GM19463 (cell line): ENCODE measurements at regions not wholly inside any gene's neighbourhood (a gene's known extent, or its start where the extent isn't known, plus 50 kb on each side); places are given as distances from the start of the nearest gene placed in this dataset.

Experiments used
- ATAC-seq: cut with Tn5 transposase; IDR thresholded peaks from one replicate; pipeline ENCODE4 v1.9.1; 2021; ENCODE audit warnings: mild to moderate bottlenecking, moderate library complexity; ENCODE audit not compliant: unreplicated experiment

GRCh38 chr11:80066291-80066690 lies 625.5 kb upstream of the TENM4 start:
- no peak for ATAC-seq

GRCh38 chr11:80065086-80065485 lies 624.3 kb upstream of the TENM4 start:
- no peak for ATAC-seq

DNA sequence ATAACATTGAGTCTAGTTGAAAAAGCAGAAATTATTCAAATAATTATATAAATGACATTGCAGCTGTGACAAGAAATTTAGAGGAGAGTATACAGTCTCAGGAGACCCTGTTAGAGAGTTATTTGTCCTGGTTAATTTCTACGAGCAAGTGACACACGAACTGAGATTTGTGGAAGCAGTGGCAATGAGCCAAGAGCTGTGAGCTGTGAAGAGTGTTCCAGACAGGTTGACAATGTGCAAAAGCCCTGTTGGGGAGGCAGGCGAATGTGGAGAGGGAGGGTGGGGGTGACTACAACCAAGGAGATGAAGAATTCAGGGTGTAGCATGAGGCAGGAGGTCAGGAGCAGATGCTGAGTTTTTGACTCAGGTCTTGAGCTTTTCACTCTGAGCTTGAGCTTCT lies 620.2 kb upstream of the TENM4 start:
- no peak for ATAC-seq

DNA sequence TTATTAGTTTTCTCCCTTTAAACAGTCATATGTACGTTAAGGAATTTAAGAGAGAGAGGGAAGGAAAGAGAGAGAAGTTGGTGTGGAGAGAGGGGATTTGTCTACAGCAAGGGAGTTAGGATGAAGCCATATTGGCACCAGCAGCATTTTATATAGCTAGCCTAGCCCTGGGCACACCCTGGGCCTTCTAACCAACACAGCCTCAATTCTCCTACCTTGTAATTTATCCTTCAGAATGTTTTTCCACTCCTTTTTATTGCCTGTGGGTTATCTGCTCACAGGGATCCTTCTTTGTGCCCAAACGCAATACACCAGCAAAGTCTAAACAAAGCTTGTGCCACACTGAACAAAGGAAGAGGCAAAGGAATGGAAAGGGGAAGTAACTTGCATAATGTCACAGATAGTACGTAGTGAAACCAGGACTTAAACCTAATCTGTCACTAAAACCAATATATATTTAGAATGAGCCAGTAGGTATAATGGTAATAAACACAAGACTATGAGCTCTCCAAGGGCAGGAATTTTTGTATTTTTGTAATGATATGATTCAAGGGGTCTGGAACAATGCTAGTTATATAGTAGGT lies 613.8 kb upstream of the TENM4 start:
- no peak for ATAC-seq

GRCh38 chr11:80048513-80048912 lies 607.7 kb upstream of the TENM4 start:
- ATAC-seq = no peak

DNA sequence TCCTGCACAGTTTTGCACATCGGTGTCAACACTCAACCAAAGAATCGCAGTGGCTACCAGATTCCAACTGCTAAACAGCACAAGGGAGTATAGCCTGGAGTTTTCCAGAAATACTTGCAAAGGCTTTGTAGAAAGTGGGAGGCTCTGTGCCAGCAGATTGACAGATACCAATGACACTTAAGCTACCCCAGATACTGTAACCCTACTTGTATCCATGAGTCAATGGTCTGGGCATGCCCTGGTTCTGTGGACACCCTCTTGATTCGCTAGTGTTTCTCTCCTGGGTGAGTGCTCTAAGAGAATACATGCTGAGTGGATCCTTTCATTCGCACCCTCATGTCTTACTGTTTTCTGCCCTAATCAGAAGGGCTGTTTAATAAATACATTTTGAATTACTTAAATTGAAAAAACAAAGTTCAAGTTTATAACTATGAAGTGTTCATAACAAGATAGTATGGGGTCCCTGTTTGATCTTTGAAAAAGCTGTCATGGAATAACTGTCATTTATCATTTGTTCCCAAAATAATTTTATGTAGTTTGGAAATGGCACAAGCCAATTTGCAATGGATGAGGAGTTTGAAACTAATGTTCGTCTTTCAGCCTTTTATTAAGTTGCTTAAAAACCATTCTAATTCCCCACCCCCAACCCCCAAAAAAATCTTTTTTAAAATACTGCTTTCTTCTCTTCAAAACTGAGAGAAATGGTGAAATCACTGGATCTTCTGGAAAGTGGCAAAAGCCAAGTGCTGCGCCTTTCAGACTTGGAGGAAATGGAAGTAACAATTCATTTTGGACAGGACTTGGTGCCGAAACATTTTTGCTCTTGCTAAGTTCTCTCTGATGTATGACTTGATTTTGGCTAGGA lies 600.5 kb upstream of the TENM4 start:
- ATAC-seq = no peak

DNA sequence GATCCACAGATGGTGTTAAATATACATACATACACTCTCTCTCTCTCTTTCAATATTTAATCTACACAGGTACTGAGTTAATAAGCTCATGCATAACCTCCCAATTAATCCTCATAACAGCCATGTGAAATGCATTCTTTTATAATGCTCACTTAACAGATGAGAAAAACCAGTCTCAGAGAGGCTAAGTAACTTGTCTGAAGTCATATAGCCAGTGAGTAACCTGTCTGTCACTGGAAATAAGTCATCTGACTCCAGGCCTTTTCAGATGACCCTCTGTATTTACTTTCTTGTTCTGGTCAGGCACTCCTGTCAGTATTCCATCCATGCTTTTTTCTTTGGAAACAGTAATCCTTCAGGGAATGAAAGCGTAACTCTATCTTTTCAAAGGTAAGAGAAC lies 594.0 kb upstream of the TENM4 start:
- no peak for ATAC-seq

DNA sequence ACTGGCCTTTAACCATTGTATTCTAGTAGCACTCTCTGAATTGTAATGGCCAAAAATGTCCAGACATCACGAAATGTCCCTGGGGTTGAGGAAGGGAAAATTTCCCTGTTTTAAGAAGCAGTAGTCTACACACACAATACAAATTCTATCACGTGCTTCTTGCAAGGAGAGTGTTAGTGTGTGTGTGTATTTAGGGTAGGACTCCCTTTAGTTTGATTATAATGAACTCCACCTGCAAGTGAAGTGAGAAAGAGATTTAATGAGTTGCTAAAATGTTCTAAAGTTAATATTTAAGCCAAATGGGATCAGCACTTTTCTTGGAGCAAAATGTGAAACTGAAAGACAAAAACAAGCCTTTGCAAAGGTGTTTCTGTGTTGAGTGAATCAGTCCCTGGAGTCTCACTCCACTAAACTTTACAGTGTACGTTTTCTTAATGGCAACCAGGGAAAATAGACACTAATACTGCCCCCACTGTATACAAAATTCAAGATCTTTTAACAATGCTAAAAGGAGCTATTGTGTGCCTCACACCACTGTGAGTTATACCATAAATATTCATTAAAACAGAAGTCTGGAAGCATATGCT lies 590.3 kb upstream of the TENM4 start:
- ATAC-seq = peak; percentile 40

- no peak for ATAC-seq
Observed at GRCh38 chr11:80028998-80029397, 588.2 kb upstream of the TENM4 start.

- peak; percentile 67 for ATAC-seq
Observed at GRCh38 chr11:80024119-80024518, 583.3 kb upstream of the TENM4 start.

DNA sequence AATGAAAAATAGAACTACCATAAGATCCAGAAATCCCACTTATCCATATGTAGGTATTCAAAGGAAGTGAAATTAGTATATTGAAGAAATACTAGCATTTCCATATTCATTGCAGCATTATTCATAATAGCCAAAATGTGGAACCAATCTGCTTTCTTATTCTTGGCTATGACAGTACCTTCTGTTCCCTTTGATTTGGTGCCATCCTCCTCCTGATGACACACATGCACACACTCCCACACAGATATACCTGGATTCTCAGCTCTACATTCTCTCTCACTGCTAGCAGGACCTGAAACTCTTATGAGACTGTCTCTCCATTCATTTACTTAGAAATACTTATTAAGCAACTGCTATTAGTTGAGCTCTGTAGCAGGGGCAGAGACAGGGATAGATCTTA lies 582.6 kb upstream of the TENM4 start:
- ATAC-seq = no peak

DNA sequence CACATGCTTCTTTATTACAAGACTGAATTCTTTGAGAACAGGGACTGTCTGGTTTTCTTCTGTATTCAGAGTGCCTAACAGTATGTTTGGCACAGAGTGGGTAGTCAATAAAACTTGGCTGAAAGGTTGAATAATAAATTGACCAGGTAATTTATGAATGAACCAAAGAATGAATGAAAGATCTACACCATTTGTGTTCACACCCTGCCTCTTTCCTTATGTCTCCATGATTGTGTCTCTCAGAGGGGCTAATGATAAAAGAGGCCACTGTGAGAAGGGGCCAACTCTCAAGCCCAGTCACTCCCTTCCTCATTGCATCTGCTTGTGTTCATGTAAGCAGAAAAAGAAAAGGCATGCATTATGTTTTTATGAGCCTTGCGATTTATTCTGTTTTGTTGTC lies 569.7 kb upstream of the TENM4 start:
- ATAC-seq = no peak

GRCh38 chr11:80009081-80009480 lies 568.3 kb upstream of the TENM4 start:
- ATAC-seq = no peak

DNA sequence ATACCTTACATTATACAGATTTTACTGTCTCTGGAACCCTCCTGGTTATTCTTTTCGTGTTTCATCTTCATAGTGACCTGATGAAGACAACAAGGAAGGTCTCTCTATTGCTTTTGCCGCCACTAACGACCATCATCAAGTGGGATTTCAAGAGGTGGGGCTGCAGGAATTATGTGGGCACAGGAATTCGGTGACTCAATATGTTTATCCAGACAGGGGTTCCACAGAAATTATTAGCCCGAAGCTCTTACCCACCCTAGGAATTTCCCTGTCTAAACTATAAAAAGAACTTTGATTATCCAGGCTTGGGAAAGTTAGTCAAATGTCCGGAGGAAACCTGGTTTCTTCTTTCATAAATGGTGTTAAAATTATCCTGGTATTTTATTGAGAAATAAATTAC lies 566.8 kb upstream of the TENM4 start:
- no peak for ATAC-seq

GRCh38 chr11:79990141-79990540 lies 549.3 kb upstream of the TENM4 start:
- ATAC-seq = no peak

GRCh38 chr11:79982185-79982584 lies 541.4 kb upstream of the TENM4 start:
- ATAC-seq = no peak

GRCh38 chr11:79980916-79981315 lies 540.1 kb upstream of the TENM4 start:
- no peak for ATAC-seq

- ATAC-seq = no peak
Observed at GRCh38 chr11:79973721-79974617, 533.1 kb upstream of the TENM4 start.

GRCh38 chr11:79971255-79971654 lies 530.4 kb upstream of the TENM4 start:
- ATAC-seq = no peak

DNA sequence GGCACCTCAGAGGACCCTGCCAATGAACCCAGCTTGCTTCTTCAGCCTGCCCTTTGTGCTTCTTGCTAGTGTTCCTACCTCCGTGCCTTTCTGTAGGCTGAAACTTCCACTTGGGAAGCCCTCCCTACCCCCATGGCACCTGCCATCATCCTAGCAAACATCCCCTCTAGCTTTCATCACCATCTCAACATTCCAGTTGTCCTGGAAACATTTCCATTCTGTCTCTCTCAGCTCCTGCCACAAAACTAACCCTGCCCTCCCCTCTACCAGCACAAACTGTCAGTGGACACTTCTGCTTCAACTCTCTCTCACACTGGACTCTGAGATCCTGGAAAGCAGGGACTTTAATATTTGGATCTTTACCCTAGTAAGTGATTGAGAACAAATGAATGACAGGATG lies 525.8 kb upstream of the TENM4 start:
- ATAC-seq = no peak
